HG03095 (cell line): ENCODE measurements at regions not wholly inside any gene's neighbourhood (a gene's known extent, or its start where the extent isn't known, plus 50 kb on each side); places are given as distances from the start of the nearest gene placed in this dataset.
"Not testable (repeated sequence)": the region's sequence is repeated elsewhere in the genome, so short reads cannot be mapped to it uniquely, and the experiment has no call there.

Source experiments
- ATAC-seq: cut with Tn5 transposase; IDR thresholded peaks from one replicate; pipeline ENCODE4 v1.9.1; 2021; ENCODE audit warnings: moderate library complexity; ENCODE audit not compliant: unreplicated experiment

DNA sequence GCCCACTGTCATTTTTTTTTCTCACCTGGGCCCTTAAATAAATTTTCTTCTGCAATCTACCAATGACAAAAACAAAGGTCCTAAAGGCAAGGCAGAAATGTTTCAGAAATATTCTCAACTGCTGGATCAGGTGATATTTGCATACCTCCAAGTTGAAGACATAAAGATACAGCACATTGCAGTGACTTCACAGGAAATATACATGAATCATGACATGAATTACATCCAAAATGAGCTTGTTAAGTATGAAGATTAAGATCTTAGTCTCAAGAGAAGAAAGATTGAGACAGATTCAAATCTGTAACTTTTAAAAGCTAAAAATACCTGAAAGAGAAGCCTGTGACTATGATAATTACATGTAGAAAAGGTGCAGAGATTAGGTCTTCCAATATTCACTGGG, 207.8 kb downstream of the SIPA1L2 start:
- ATAC-seq: no peak

DNA sequence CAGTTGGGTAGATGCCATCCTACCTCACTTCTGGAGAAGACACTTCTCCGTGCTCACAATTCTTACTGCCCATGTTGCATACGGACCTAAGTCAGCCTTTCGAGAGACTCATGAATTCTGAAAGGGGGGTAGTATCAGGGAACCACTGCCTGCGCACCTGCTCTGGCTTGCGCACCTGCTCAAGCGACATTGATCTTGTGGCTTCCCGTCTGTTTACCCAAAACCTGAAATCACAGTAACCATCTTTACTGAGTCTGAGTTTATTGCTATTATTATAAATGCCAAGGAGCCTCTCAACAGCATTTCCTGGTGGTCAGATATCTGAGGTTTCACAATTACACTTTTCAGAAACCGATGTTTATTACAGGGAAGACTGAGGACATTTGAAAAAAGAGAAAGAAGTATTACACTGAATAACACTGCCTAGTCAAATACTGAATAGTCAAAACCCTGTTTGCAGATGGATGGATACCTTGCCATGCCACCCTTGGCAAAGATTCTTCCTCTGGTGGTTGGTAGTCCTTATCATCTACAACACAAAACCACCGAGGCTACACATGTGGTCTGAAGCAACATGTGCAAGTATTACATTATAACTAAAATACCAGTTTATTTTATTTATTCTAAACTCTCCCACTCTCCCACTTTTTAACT, 208.7 kb downstream of the SIPA1L2 start:
- ATAC-seq: no peak

DNA sequence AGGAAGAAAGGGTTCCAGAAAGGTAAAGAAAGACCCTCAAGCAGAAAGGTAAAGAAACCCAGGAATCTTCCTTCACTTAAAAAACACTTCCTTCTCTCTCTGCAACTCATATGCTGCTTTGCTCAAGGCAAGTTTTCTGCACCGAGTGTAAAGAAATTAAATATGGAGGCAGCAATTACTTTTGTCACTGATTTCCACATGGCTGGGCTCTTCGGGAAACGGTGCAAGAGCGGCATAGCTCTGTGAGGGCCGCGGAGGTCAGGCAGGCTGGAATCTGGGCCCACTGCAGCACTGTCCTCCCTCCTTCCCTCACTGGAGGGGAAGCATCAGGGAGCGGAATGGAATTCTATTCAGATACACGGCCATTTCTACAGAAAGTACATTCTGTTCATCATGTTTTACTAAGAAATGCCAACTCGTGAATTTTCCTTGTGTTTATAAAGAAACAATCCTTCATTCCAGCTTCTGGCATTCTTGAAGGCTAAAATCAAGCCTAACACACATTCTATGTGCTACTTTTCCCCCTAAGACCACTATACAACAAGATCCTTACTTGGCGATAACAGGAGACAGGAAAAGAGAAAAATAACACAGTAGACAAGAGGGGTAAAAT, 212.2 kb downstream of the SIPA1L2 start:
- no peak for ATAC-seq

DNA sequence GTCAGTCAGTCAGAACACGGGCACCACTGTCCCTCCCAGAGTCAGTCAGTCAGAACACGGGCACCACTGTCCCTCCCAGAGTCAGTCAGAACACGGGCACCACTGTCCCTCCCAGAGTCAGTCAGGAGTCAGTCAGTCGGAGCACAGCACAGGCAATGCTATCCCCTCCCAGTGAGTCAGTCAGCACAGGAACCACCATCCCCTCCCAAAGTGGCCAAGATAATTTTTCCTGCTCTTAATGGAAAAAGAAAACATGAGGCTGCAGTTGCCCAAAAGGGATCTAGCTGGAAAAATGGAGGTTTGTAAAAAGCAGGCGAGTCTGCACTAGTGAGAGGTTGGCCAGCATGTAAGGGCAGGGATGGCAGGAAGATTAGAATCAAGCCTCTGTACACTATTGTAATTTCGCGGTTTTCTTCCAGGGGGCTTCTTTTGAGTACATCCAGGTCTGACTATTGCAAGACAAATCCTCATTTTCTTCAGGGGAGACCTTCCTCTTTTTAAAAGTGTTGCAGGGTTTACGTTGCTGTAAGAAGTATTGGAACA, 213.8 kb downstream of the SIPA1L2 start:
- no peak for ATAC-seq

DNA sequence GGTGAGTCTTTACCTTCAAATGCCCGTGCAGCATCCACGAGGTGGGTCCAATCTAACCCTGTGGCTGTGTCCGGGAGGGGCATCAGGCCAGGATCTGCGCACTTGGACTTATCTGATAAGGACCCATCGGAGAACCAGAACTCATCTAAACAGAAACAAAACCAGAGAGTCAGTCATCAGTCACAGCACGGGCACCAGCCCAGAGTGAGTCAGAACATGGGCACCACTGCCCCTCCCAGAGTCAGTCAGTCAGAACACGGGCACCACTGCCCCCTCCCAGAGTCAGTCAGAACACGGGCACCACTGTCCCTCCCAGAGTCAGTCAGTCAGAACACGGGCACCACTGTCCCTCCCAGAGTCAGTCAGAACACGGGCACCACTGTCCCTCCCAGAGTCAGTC, 214.5 kb downstream of the SIPA1L2 start:
- ATAC-seq: not testable (repeated sequence)

DNA sequence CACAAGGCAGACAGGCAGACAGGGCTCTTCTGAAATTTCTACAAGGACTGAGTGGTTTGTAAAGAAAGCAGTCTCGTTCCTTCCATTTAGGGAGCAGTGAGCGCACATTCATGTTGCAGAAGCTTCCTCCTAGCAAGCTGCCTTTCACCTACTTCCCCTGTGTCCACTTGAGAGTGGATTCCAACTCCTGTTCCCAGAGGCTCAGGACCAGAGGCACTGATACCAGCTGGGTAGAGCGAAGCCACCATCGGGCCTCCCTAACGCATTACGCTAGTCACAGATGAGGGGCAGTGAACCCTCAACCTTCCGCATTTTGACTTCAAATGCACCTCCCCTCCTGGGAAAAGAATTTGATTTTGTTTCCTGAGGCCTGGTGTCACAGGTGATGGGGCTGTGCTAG, 215.8 kb downstream of the SIPA1L2 start:
- ATAC-seq: no peak

DNA sequence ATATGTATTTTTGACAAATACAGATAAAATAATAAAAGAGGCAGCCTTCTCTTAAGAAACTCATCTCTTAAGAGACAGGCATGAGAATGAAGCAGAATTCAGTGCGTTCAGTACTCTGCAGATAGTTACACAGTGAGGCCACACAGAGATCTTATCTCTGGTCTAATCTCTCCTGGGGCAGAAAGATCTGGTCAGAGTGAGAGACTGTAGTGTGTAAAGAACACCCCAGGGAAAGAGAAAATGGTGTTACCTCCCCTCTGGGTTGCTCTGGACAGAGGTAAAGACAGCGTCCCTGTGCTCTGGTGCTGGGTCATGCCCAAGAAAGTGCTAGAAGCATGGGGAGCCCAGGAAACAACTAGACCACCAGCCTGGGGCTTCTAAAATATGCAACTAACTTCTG, 216.3 kb downstream of the SIPA1L2 start:
- ATAC-seq: no peak

DNA sequence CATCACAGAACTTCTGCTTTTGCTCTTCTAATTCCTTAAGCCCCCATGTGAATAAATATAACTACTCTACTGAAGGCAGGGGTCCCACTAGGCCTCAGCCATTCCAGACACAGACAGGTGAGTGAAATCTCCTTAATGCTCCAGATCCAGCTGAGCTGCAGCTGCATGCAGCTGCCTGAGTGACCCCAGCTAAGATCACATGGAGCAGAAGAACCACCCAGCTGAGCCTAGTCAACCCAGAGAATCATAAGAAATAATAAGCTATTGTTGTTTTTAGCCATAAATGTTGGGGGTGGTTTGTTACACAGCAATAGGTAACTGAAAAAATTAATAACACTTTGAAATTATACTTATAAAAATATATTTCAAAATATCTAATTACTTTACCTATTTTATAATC, 220.3 kb downstream of the SIPA1L2 start:
- ATAC-seq: no peak

DNA sequence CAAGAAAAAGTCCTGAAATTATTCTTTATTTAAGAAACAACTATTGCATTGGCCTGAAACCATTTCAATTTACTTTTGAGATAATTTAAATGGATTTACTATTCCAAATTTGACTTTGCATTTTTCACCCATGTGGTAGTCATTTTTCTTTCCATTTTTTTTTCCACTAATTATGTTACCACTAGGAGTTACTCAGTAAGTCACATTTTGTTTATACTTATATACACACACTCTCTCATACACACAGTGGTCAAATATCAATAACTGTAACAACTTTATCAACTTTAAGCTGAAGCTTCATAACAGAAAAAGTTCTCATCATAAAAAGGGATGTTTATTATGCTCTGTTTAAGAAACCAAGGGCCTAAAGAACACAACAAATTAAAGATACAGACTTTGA, 222.8 kb downstream of the SIPA1L2 start:
- ATAC-seq: no peak

DNA sequence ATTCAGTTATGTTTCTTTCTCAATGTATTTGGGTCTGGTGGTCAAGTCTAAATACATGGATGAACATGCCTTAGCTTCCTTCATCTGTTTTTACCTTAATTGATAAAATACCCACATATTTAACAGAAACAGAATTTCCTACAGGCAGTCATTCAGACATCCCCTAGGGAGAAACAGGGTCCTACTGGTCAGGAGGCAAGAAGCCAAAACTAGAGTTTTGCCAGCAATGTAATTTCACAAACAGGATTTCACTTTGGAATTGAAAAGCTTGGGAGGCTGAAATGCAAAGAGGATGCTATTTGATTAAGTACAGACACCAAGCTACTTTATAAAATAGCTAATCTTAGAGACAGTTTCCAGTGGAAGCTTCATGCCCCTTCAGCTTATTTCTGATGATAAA, 224.2 kb downstream of the SIPA1L2 start:
- no peak for ATAC-seq

DNA sequence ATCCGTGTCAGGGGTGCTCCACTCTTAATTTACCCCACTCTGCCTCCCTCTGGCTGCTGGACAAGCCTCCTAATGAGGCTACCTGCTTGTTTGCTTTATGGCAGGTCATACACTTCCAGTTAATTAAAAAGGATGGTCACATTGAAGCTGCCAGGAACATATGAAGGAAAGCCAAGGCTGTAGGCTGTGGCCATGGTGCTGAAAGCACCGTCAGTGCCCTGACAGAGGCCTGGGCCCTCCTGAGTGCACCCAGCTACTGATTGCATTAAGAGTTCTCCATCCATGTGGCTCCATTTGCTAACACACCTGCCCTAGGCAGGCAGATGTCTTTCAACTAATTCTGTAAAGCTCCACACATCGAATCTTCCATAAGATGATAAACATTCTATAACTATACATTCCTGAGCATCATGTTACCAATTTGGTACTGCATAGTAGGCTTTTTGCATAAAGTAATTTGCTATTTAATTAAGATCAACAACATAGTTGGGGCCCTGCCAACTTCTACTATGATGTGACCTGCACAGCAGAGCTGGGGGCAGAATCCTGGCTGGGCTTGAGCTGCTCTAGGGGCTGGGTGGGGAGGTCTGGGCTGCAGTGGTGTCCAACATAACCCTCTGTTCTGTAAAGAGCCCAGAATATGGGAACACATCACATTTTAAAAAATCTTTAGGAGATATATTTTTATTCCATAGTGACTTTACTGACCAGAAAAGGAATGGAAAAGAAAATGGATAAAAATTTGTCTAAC, 224.8 kb downstream of the SIPA1L2 start:
- no peak for ATAC-seq

DNA sequence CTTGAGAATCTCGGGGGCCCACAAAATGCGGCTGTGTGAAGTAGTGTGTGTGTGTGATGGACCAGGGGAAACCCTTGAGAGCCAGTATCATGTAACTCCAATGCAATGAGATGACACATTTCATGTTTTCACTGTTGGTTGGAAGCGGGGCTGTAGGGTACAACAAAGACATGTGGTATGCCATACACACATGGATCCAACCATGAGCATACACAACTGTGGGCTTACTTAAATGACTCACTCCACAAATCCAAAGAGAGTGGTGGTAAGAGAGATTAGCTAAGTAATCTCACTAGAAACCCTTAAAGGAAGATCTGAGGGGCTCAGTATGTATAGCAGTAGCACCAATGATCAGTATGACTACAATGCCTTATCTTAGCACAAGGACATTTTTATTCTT, 225.7 kb downstream of the SIPA1L2 start:
- ATAC-seq: no peak

DNA sequence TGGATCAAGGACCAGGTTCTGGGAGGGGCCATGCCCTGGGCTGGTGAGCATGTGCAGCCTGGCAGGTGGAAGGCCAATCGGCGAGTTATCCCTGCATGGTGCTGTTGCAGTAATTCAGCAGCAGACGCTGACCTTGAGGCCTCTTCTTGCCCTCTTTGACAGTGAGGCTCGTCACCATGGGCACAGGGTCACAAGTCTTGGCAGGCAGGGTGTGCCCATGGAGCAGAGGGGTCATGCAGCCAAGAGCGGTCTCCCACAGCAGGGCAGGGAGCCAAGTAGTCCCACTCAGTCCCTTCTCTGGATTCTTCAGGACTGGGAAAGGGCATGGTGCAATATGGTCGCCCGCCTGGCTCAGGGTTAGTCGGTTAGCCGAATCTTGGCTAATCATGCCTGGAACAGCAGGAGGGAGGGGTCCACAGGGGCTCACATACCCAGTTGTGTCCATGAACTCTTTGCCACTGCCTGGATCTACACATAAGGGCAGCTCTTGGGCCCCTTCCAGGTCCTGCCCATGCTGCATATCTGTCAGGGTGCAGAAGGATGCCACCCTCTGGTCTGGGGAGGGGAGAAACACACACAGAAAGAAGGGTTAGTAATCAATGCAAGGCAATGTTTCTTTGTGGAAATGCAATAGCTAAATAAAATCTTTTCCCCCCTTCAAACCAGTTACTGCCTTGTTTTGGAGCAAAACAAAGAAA, 226.8 kb downstream of the SIPA1L2 start:
- ATAC-seq: no peak

DNA sequence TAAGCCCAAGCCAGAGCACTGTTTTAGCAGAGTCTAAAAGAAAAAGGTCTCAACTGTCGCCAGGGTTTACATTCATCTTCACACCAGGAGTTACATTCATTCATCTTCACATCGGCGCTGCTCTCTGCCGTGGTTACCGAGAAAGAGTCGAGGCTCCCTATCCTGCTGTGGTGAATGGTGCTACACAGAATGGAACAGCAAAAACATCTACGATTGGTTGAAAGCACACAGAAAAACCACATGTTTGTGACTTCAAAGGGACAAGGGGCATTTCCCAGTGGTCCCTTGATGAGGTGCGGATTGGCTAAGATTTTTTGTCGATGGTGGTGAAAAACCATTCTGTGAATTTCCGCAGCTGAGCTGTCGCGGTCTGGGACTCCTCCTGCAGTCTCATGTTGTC, 231.1 kb downstream of the SIPA1L2 start:
- no peak for ATAC-seq

DNA sequence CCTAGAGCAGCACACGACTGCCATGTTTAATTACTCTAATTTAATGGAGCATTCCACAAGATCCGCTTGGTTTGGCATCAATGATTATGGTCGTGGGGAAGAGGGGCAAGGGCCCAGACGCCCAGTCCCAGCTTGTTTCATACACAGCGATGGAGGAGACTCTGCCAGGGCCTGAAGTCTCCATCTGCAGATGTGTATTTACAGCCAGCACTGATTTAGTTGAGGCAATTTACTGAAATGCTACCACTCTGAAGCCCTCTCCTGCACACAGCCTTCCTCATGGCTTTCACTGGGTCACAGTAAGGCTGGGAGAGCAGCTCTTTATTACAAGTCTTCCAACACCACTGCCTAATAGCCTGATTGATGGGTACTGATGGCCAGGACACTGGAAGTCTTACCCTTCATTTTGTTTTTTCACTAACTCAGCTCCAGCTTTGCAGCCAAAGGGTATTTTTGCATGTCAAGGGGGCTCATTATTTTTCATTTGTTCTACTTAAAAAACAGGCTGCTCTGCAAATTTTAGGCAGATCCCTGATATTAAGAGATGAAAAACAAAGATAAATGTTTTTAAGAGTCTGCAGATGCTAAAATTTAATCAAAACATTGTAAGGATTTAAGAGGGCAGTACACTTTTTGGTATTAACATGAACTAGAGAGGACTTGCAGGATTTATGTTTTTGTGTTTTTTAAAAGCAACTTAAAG, 236.3 kb downstream of the SIPA1L2 start:
- ATAC-seq: no peak

DNA sequence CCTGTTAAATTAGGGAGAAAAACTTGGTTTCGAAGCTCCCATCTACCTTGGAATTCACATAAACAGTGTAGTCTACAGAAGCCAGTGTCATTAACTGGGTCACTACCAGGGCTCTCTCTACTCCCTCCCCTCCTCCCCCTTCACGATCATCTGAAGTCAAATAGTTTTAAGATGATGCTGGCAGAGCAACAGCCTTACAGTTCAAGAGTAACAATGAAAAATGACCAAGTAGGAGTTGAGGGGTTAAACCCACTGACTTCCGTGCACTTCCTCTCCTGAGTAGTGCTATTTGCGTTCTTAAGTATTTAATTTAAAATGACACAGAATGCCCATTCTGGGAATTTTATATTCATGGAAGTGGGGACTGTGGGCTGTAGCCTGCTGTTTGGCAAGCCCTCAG, 236.9 kb downstream of the SIPA1L2 start:
- no peak for ATAC-seq

DNA sequence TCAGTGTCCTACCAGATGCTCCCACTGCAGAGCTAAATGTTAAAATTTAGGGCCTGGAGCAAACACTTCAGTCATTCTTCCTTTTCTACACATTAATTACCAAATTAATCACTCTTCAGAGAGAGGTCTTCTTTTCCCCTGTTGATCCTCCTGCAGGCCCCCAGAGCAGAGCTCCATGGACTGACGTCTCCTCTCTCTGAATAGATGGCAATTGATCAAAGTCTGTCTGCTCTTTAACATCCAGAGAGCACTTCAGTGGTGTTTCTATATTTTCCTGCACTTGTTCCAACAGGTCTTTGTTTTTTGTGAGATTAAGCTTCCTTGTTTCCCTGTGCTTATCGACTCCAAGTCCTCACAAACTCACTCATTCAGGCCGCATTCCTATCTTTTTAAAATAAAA, 239.3 kb downstream of the SIPA1L2 start:
- ATAC-seq: no peak

DNA sequence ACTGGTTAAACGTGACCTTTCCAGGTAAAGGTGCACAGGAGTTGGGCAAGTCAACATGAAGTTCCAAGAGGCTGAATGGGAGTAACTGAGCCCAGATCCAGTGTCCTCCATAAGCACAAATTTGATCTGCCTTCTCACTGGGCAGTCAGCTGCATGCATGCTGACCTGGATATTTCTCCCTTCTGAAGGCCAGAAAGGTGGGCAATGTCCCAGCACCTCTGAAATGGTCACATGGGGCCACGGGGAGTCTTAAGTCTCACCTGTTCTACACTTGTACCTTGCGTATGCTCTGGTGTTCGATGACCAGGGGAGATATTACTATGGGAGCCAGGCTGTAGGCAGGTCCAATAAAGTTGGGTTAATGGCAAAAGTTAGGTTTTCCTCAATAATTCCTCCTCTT, 240.2 kb downstream of the SIPA1L2 start:
- no peak for ATAC-seq

DNA sequence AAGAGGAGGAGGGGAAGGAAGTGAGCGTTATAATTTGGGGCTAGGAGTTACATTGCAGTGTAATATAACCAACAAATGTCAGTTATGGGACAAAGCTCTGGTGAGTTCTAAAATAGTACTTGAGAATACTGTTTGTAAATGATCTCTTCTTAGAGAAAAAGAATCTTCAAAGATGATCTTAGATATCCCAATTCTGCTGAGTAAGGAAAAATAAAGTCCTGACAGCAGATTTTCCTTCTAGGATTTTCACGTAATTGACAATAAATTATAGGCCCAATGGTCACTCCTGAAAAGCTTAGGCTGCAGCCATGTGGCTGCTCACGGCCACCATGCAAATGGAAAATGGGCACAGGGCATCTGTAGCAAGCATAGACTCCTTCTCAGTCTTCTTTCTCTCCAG, 241.6 kb downstream of the SIPA1L2 start:
- no peak for ATAC-seq

DNA sequence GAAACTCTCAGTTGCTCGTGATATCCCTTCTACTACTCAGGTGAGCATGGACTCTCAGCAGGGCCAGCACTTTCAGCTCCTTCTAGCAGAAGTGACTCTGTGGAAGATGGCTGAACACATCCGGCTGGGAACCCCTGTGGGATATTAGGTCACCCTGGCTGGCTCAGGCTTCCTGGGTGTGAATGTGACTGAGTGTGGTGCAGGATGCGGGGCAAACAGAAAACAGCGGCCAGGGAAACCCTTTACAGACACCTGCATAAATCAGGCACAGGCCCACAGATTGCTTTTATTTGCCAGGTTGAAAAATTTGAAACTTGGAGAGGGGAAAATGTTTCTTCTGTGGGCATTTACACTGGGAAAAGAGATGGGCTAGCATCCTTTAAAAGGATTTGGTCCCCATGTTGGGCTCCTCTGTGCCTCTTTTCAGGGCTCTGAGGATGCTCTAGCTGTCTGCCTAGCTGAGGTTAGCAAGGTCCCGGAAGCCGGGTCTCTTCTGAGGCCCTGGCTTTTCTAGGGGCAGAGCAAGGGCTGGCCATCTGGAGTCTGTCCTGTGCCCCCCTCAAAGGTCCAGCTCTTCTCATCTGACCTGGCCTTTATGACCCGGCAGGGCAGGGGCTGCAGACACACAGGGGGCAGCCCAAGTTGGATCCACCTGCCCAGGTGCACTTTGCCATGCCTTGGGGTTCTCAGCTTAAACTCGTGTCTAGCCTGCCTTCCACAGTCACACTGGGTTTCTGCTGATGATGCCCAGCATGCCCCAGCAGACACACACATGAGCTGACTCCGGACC, 243.0 kb downstream of the SIPA1L2 start:
- no peak for ATAC-seq
